Uterus (tissue), 3 donors: ENCODE measurements at regions not wholly inside any gene's neighbourhood (a gene's known extent, or its start where the extent isn't known, plus 50 kb on each side); places are given as distances from the start of the nearest gene placed in this dataset.
"Not testable (repeated sequence)": the region's sequence is repeated elsewhere in the genome, so short reads cannot be mapped to it uniquely, and the experiment has no call there.

Source experiments
- DNase-seq, 2 donors: peaks; one replicate each; pipeline ENCODE4 v3.0.0-alpha.2; 2019 to 2020
- H3K27ac ChIP-seq, 2 donors: fragments of 200-600 bp; sonication (generic); 1 replicate in 1 of 2; 2 replicates in 1 of 2; pipeline ENCODE4 v1.5.1; 2016 to 2018
- H3K27me3 ChIP-seq, 2 donors: fragments of 200-600 bp; sonication (generic); one replicate each; pipeline ENCODE4 v1.5.1; 2018 to 2019; ENCODE audit warnings: control low read depth in 1 of 2
- H3K36me3 ChIP-seq, 2 donors: fragments of 200-600 bp; sonication (generic); one replicate each; pipeline ENCODE4 v1.5.1; 2019; ENCODE audit warnings: control low read depth in 1 of 2
- H3K4me1 ChIP-seq, 2 donors: fragments of 200-600 bp; sonication (generic); one replicate each; pipeline ENCODE4 v1.5.1; 2018 to 2019; ENCODE audit warnings: control low read depth in 1 of 2
- H3K4me3 ChIP-seq, 2 donors: fragments of 200-600 bp; sonication (generic); 1 replicate in 1 of 2; 2 replicates in 1 of 2; pipeline ENCODE4 v1.5.1; 2018 to 2019; ENCODE audit warnings: mild to moderate bottlenecking in 1 of 2
- H3K9me3 ChIP-seq, 2 donors: fragments of 200-600 bp; sonication (generic); one replicate each; pipeline ENCODE4 v1.5.1; 2019; ENCODE audit warnings: control low read depth in 1 of 2
- CTCF ChIP-seq, 4 experiments: fragments of 200-600 bp in 2 of 4; fragments of 450-650 bp in 2 of 4; sonication (generic) in 2 of 4; IDR thresholded peaks; one replicate each; pipeline ENCODE4 v1.5.1; 2016 to 2019; ENCODE audit warnings: antibody characterized with exemption in 4 of 4, mild to moderate bottlenecking in 2 of 4, moderate library complexity in 1 of 4
- POLR2A ChIP-seq, 2 donors: fragments of 450-650 bp; IDR thresholded peaks; one replicate each; pipeline ENCODE4 v1.6.1; 2016; ENCODE audit warnings: antibody characterized with exemption in 2 of 2, mild to moderate bottlenecking in 1 of 2, moderate library complexity in 1 of 2
- intact Hi-C: fragments of 100-400 bp; cut with DNase I; formaldehyde crosslinking; loops from one replicate; pipeline ENCODE4 v1.15.1; 2023; ENCODE audit warnings: low total_unique reads
- donor health status: DM: yes; HTN: yes; CAD: no.

- TF ChIP-seq POLR2A (IDR thresholded peaks at IDR 0.05) (no peak), CTCF (IDR thresholded peaks at IDR 0.05) (no peak)
- no peaks in the 10 kb centered on the region for H3K36me3 ChIP-seq
Observed at GRCh38 chrX:137915466-137915865, 349.5 kb downstream of the ZIC3 start.

GRCh38 chrX:137916090-137916746, 350.3 kb downstream of the ZIC3 start:
- Histone ChIP-seq H3K27me3 (no peaks in the 10 kb centered on the region), H3K36me3 (no peaks in the 10 kb centered on the region), H3K9me3 (no peaks in the 10 kb centered on the region), H3K4me3 (no peak overlapping the region), H3K4me1 (no peaks in the 10 kb centered on the region), H3K27ac (no peak overlapping the region)
- TF ChIP-seq POLR2A (IDR thresholded peaks at IDR 0.05) (no peak), CTCF (IDR thresholded peaks at IDR 0.05) (no peak)
- no peak for DNase-seq
- intact Hi-C loops, result no loop called here

More at GRCh38 chrX:137915466-137915865, 349.5 kb downstream of the ZIC3 start:
- H3K4me3 ChIP-seq, result no peak overlapping the region
- H3K27ac ChIP-seq, result no peak overlapping the region
- H3K27me3 ChIP-seq, result no peaks in the 10 kb centered on the region
- no peak for DNase-seq
- intact Hi-C loops, result no loop called here
- H3K9me3 ChIP-seq, result no peaks in the 10 kb centered on the region
- no peaks in the 10 kb centered on the region for H3K4me1 ChIP-seq

- Histone ChIP-seq H3K4me3 (no peak overlapping the region), H3K4me1 (no peaks in the 10 kb centered on the region), H3K9me3 (no peaks in the 10 kb centered on the region), H3K27ac (no peak overlapping the region), H3K36me3 (no peaks in the 10 kb centered on the region), H3K27me3 (no peaks in the 10 kb centered on the region)
- no peak for DNase-seq
- intact Hi-C loops, result no loop called here
- TF ChIP-seq CTCF (IDR thresholded peaks at IDR 0.05) (no peak), POLR2A (IDR thresholded peaks at IDR 0.05) (no peak)
Observed at GRCh38 chrX:137926090-137926489, 360.2 kb downstream of the ZIC3 start.

- Histone ChIP-seq H3K4me1 (no peaks in the 10 kb centered on the region), H3K4me3 (no peak overlapping the region), H3K36me3 (no peaks in the 10 kb centered on the region), H3K27me3 (no peaks in the 10 kb centered on the region), H3K27ac (no peak overlapping the region), H3K9me3 (no peaks in the 10 kb centered on the region)
- DNase-seq, result no peak
- no peak for TF ChIP-seq POLR2A (IDR thresholded peaks at IDR 0.05)
- TF ChIP-seq CTCF (IDR thresholded peaks at IDR 0.05), result no peak
- intact Hi-C loops, result no loop called here
Observed at GRCh38 chrX:137929951-137930350, 364.0 kb downstream of the ZIC3 start.

GRCh38 chrX:137930533-137930932, 364.6 kb downstream of the ZIC3 start:
- Histone ChIP-seq H3K9me3 (no peaks in the 10 kb centered on the region), H3K36me3 (no peaks in the 10 kb centered on the region), H3K4me1 (no peaks in the 10 kb centered on the region), H3K4me3 (no peak overlapping the region), H3K27ac (no peak overlapping the region), H3K27me3 (no peaks in the 10 kb centered on the region)
- intact Hi-C loops, result no loop called here
- TF ChIP-seq POLR2A (IDR thresholded peaks at IDR 0.05) (no peak), CTCF (IDR thresholded peaks at IDR 0.05) (no peak)
- DNase-seq, result no peak

GRCh38 chrX:137934214-137934613, 368.3 kb downstream of the ZIC3 start:
- H3K27ac ChIP-seq, intact Hi-C loops, H3K4me1 ChIP-seq, H3K4me3 ChIP-seq, H3K9me3 ChIP-seq, H3K36me3 ChIP-seq, DNase-seq, H3K27me3 ChIP-seq: not testable (repeated sequence)

GRCh38 chrX:137934887-137935286, 369.0 kb downstream of the ZIC3 start:
- H3K4me1 ChIP-seq, DNase-seq, H3K9me3 ChIP-seq, H3K4me3 ChIP-seq, intact Hi-C loops, H3K36me3 ChIP-seq, H3K27ac ChIP-seq, H3K27me3 ChIP-seq: not testable (repeated sequence)
